NCI-H82 (cell line): ENCODE measurements at regions not wholly inside any gene's neighbourhood (a gene's known extent, or its start where the extent isn't known, plus 50 kb on each side); places are given as distances from the start of the nearest gene placed in this dataset.

ENCODE experiments used
- DNase-seq: peaks from one replicate; lab custom pipeline; 2025; lab: John Stamatoyannopoulos, UW

DNA sequence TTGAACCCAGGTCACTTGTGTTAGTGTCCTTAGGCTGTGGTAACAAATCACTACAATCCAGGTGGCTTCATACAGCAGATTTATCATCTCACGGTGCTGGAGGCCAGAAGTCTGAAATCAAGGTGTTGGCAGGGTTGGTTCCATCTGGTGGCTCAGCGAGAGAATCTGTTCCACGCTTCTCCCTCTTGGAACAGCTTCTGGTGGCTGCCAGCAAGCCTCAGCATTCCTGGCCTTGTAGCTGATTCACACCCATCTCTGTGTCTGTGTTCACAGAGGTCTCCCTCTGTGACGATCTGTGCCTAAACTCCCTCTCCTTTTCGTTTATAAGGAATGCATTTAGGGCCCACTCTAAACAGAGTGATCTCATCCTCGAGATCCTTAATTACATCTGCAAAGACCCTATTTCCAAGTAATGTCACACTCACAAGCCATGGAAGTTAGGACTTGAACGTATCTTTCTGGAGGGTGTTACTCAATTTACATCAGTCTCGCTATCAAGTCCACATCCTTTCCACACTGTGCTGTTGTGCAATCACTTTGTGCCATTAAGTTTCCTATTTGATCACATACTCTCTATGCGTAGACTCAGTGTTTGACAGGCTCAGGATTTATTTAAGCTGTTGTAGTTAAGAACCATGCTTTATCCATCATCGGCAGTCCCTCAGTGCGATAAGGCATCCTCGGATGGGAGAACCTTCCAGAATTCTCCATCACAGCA lies 164.4 kb downstream of the SOCS6 start:
- no peak for DNase-seq

DNA sequence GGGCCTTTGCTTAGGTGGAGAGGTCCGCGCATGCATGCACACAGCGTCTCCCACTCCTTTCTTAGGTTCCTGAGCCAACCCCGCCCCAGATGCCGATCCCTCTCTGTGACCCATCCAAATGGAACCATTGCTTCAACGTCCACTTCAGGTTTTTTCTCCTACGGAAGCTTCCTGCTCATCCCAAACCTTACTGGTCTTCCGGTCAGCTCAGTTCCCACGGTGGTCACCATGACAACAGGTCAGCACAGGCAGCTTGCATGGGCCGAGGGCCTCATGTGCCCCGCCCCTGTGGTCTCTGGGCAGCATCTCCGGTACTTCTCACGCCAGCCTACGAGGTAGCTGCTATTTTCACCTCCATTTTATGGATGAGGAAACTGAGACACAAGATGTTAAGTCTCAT lies 163.7 kb downstream of the SOCS6 start:
- DNase-seq = no peak

- DNase-seq = peak; percentile 34
These were observed 161.8 kb downstream of the SOCS6 start for GRCh38 chr18:70450426-70451253.

- DNase-seq = no peak
These were observed 159.7 kb downstream of the SOCS6 start for GRCh38 chr18:70448588-70448987.

DNA sequence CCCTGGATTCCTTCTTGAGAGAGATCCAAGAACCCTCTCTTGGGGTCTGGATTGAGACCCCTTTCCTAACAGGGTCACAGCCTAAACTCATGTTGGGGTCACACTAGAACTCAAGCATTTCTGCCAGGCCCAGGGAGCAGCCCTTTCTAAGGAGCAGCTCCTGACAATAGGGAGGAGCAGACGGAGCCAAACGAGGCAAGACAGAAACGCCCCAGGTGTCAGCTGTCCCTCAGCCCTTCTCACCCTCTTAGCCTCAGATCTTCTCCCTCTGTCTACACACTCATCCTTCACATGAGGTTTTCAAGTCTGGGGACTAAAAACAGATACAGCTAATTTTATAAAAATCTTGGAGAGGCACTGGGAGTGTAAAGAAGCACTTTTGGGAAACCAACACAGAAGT lies 157.2 kb downstream of the SOCS6 start:
- DNase-seq = no peak

GRCh38 chr18:70442933-70443332 lies 154.1 kb downstream of the SOCS6 start:
- no peak for DNase-seq

- DNase-seq = no peak
These were observed 144.1 kb downstream of the SOCS6 start for GRCh38 chr18:70432804-70433400.

- peak; percentile 11 for DNase-seq
These were observed 142.4 kb downstream of the SOCS6 start for GRCh38 chr18:70431203-70431624.

DNA sequence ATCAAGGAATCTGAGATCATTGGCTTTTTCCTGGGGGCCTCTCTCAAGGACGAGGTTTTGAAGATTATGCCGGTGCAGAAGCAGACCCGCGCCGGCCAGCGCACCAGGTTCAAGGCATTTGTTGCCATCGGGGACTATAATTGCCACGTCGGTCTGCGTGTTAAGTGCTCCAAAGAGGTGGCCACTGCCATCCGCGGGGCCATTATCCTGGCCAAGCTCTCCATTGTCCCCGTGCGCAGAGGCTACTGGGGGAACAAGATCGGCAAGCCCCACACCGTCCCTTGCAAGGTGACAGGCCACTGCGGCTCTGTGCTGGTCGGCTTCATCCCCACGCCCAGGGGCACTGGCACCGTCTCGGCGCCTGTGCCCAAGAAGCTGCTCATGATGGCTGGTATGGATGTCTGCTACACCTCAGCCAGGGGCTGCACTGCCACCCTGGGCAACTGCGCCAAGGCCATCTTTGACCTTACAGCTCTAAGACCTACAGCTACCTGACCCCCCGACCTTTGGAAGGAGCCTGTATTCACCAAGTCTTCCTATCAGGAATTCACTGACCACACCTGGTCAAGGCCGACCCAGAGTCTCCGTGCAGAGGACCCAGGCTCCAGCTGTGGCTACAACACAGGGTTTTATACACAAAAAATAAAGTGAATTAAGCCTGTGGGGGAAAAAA lies 141.8 kb downstream of the SOCS6 start:
- no peak for DNase-seq

GRCh38 chr18:70429847-70430500 lies 141.1 kb downstream of the SOCS6 start:
- no peak for DNase-seq

GRCh38 chr18:70428439-70428838 lies 139.6 kb downstream of the SOCS6 start:
- no peak for DNase-seq

DNA sequence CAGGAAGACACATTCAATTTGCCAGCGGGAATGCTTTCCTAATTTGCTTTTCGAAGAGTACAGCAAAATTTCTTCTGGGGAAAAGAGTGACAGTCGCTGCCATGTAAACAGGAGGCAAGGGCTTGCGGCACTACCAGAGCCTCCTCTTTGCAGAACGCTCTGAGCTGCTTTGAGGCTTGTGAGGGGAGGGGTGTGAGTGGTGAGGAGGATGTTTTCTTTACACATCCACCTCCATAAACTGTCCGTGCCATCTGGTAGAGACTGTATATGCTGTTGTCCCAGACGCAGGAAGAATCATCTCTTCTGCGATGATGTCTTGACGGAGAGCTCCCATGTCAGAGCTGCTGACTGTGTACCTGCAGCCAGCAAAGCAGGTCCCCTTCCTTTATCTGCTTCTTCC lies 138.0 kb downstream of the SOCS6 start:
- DNase-seq = peak; percentile 15

DNA sequence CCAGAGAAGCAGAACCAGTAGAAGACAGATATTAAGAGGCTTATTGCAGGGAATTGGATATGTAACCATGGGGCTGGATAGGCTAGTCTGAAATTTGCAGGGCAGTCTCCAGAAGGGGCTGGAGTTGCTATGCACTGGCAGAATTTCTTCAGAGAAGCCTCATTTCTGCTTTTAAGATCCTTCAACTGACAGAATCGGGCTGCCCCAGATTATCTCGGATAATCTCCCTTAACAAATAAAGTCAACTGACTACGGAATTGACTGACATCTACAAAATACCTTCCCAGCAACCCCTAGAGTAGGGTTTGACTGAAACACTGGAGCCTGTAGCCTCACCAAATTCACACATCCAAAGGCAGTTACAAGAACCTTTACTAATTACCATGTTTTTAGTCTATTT lies 136.4 kb downstream of the SOCS6 start:
- peak; percentile 77 for DNase-seq

- DNase-seq = peak; percentile 50
These were observed 135.1 kb downstream of the SOCS6 start for GRCh38 chr18:70423988-70424387.

GRCh38 chr18:70423120-70423519 lies 134.3 kb downstream of the SOCS6 start:
- DNase-seq = no peak

- no peak for DNase-seq
These were observed 133.6 kb downstream of the SOCS6 start for GRCh38 chr18:70422391-70422965.

- DNase-seq = peak; percentile 14
These were observed 132.9 kb downstream of the SOCS6 start for GRCh38 chr18:70421471-70422390.

- DNase-seq = no peak
These were observed 131.5 kb downstream of the SOCS6 start for GRCh38 chr18:70420146-70420898.

GRCh38 chr18:70419526-70419925 lies 130.7 kb downstream of the SOCS6 start:
- DNase-seq = peak; percentile 32
